HG03469 (cell line): ENCODE measurements at regions not wholly inside any gene's neighbourhood (a gene's known extent, or its start where the extent isn't known, plus 50 kb on each side); places are given as distances from the start of the nearest gene placed in this dataset.
"Not testable (repeated sequence)": the region's sequence is repeated elsewhere in the genome, so short reads cannot be mapped to it uniquely, and the experiment has no call there.

Experiments
- ATAC-seq: cut with Tn5 transposase; IDR thresholded peaks from one replicate; pipeline ENCODE4 v1.9.1; 2021; ENCODE audit warnings: mild to moderate bottlenecking, moderate library complexity, moderate number of reproducible peaks; ENCODE audit not compliant: unreplicated experiment

- ATAC-seq = no peak
Measured at GRCh38 chr18:54662986-54663385, 71.9 kb downstream of the DYNAP start.

- ATAC-seq = not testable (repeated sequence)
Measured at GRCh38 chr18:54669701-54670100, 78.7 kb downstream of the DYNAP start.

GRCh38 chr18:54671291-54671881, 80.3 kb downstream of the DYNAP start:
- no peak for ATAC-seq

DNA sequence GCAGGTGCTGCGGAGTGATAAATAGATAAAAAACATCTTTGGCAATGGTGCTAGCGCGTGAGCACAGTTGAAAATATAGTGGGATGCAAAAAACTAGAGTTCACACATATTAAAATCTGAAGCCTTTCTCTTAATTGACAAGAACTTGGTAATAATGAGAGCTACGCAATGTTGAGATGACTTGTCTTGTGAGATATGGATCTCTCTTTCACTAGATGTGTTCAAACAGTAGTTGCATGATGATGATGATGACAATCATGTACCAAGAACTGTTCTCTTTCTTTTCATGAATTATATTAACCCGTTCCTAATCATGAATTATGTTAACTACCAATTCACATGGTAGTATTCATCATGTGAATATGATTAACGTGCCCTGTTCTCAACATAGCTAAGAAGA, 81.1 kb downstream of the DYNAP start:
- ATAC-seq = no peak

DNA sequence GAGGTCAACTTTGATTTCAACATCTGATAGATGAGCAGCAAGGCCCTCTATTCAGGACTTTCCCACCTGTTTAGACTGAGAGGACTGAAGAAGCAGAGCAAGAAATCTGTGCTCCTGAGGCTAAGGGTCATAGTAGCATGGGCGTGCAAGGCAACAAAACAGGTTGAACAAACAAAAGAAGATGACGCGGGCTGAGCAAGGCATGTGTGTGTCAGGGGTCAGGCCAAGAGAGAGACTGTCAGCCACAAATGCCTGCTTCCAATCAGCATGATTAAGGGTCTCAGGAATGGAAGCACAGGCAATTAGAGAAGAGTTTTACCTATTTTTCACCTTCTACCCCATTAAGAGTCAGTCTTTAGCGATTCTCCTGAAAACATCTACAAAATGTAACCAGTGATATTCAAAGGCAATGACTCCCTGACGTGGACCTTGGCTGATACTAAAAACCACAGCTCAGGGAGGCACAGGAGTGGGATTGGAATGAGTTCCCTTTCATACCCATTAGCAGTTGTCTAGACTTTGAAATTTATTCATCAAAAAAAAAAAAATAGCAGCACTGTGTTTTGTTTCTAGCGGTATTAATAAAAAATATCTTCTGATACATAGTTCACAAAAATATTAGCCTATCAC, 81.9 kb downstream of the DYNAP start:
- ATAC-seq = no peak

GRCh38 chr18:54673936-54674335, 82.9 kb downstream of the DYNAP start:
- ATAC-seq = no peak

- no peak for ATAC-seq
Measured at GRCh38 chr18:54675076-54675475, 84.0 kb downstream of the DYNAP start.

GRCh38 chr18:54679318-54680149, 88.5 kb downstream of the DYNAP start:
- no peak for ATAC-seq

DNA sequence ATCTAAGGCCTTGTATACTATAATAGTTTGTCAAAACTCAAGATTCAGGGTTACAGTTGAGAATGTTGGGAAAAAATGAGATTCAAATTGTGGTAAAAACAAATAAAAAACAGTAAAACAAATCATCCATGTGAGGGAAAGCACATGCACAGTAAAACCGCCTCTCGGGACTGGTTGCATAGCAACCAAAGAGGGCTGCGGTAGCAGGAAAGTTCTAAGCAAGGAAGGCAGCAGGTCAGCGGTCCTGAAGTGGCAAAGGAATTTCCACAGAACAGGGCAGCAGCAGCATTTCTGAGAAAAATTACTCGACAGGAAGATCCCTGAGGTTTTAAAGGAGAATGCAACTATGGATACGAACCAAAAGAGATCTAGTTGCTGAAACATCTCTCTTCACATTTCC, 93.7 kb downstream of the DYNAP start:
- no peak for ATAC-seq

- ATAC-seq = no peak
Measured at GRCh38 chr18:54689319-54689718, 98.3 kb downstream of the DYNAP start.

GRCh38 chr18:54690198-54690597, 99.2 kb downstream of the DYNAP start:
- no peak for ATAC-seq

DNA sequence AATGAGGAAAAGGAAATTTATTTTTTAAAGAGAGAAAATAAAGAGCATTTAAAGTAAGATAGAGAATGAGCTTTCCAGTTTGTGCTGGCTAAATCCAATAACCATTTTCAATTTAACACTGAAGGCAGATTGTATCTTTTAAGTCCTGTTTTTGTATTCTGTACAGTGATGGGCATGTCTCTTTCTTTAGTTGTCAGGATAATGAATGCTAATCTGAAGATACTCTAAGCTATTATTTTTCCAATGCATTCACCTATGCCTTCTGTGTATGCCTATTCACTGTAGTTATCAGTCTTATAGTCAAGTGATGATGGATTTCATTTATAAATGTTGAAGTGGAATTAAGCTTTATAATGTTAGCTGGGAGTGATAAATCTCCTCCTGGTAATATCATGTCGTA, 101.4 kb downstream of the DYNAP start:
- no peak for ATAC-seq

GRCh38 chr18:54696616-54697293, 105.7 kb downstream of the DYNAP start:
- ATAC-seq = no peak

DNA sequence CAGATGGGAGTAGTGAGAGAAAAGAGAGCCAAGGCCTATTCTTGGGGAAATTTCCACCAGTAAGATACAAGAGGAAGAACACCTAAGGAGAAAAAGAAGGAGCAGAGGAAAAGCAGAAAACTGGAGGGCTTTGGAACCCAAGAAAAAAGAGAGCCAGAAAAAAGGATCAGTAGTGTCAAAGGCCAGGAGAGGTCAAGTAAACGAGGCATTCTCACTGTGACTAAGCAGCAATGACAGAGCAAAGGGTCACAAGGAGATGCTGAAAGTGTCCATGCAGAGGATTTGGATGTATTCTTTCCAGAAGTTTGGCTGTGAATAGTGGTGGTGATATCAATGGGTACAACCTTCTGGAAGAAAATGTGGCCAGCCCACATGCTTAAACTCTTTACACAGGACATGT, 109.5 kb downstream of the DYNAP start:
- ATAC-seq = no peak

- no peak for ATAC-seq
Measured at GRCh38 chr18:54702686-54703085, 111.6 kb downstream of the DYNAP start.

GRCh38 chr18:54710074-54710899, 118.0 kb upstream of the RAB27B start:
- ATAC-seq = no peak

DNA sequence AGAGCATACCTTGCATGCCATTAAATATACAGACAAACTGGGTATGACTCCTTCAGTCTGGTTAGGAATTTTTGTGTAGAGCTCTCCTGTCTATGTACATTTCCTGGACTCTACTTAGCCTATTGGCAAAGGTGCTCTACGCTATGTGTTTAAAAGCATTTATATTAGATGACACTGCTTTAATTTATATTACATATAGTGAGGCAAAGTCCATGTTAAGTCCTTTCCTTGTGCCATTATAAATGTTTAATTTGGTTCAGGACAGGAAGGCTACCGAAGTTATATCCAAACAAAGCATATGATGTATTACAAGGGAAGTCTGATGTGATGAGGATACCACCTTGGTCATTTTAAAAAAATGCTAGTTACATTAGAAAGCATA, 117.4 kb upstream of the RAB27B start:
- no peak for ATAC-seq

DNA sequence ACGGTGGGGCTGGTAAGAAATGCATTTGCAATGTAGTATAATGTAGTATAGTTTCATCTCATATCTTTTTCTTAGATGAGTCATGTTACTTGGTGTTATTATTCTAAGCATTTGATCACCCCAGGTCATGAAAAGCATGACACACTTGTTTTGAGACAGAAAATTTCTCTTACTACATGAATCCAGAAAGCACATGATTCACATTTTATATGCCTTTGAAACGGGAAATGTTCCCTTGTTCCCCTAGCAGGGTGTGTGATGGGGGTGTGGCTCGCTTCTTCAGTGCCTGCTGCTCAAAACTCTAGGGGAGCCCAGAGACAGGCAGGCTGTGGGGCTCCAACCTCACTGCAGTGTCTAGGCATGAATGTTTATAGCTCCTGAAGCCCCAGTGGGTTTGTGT, 116.0 kb upstream of the RAB27B start:
- no peak for ATAC-seq

GRCh38 chr18:54712758-54713157, 115.5 kb upstream of the RAB27B start:
- no peak for ATAC-seq

DNA sequence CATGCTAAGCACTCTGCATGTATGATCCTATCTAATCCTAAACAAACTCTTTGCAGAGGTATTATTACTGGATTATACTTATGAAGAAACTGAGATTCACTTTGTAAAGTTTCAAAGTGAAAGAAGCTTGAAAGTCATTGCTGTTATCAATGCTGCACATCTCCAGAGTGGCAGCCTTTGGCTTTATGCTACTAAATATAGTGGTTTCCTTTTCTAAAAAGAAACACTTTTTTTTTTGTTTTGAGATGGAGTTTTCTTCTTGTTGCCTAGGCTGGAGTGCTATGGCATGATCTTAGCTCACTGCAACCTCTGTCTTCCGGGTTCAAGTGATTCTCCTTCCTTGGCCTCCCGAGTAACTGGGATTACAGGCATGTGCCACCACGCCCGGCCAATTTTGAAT, 114.9 kb upstream of the RAB27B start:
- no peak for ATAC-seq

DNA sequence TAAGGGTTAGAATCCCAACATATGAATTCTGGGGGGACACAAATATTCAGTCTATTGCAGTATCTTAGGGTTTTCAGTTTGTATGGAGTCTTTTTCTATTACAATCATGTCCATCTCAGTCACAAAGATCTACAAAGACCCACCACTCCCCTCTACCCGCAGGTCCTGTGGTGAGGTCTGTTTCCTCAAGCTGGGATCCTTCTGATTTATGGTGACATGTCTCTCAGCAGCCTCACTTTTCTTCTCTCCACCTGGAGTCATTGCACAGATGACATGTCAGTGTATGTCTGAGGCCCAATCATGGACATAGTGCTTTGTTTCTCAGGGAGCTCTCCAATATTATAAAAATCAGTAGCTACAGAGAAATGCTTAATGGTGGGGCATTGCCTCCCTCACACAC, 113.4 kb upstream of the RAB27B start:
- ATAC-seq = no peak
